OCI-LY7 (cell line): ENCODE measurements at regions not wholly inside any gene's neighbourhood (a gene's known extent, or its start where the extent isn't known, plus 50 kb on each side); places are given as distances from the start of the nearest gene placed in this dataset.

Source experiments
- EZH2phosphoT487 ChIP-seq: fragments of 200-600 bp; sonication (generic); IDR thresholded peaks from 2 replicates; pipeline ENCODE4 v1.6.1; 2018; ENCODE audit warnings: low read depth, borderline replicate concordance, mild to moderate bottlenecking, mixed run types, antibody characterized with exemption, low read length, moderate library complexity, mixed read lengths
- TF ChIP-seq, protein P1 (sequence below): fragments of 200-600 bp; sonication (generic); conservative IDR thresholded peaks from 2 replicates; pipeline ENCODE4 v1.5.1; 2014; ENCODE audit warnings: mild to moderate bottlenecking, antibody characterized with exemption, low read length, moderate library complexity, mixed read lengths

- TF ChIP-seq, protein P1, sequence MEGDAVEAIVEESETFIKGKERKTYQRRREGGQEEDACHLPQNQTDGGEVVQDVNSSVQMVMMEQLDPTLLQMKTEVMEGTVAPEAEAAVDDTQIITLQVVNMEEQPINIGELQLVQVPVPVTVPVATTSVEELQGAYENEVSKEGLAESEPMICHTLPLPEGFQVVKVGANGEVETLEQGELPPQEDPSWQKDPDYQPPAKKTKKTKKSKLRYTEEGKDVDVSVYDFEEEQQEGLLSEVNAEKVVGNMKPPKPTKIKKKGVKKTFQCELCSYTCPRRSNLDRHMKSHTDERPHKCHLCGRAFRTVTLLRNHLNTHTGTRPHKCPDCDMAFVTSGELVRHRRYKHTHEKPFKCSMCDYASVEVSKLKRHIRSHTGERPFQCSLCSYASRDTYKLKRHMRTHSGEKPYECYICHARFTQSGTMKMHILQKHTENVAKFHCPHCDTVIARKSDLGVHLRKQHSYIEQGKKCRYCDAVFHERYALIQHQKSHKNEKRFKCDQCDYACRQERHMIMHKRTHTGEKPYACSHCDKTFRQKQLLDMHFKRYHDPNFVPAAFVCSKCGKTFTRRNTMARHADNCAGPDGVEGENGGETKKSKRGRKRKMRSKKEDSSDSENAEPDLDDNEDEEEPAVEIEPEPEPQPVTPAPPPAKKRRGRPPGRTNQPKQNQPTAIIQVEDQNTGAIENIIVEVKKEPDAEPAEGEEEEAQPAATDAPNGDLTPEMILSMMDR, result no peak
- no peak for TF ChIP-seq EZH2phosphoT487
Observed at GRCh38 chr2:8398040-8398668, 283.7 kb upstream of the ID2 start.
